RWPE2 (cell line): ENCODE measurements at regions not wholly inside any gene's neighbourhood (a gene's known extent, or its start where the extent isn't known, plus 50 kb on each side); places are given as distances from the start of the nearest gene placed in this dataset.

Source experiments
- ATAC-seq: fragments of 200-7000 bp; cut with Tn5 transposase; 3 replicates; pipeline ENCODE4 v1.9.1; 2021; ENCODE audit warnings: low read depth
- DNase-seq: peaks from one replicate; pipeline ENCODE4 v3.0.0-alpha.2; 2020; ENCODE audit warnings: low spot score
- H3K27ac ChIP-seq: fragments of 450-650 bp; 2 replicates; pipeline ENCODE4 v1.5.1; 2017; ENCODE audit warnings: mild to moderate bottlenecking; ENCODE audit not compliant: poor library complexity, severe bottlenecking
- H3K27me3 ChIP-seq: fragments of 250-450 bp; sonication (Bioruptor Pico); 2 replicates; pipeline ENCODE4 v1.5.1; 2021; ENCODE audit warnings: mild to moderate bottlenecking, moderate library complexity; ENCODE audit not compliant: insufficient read depth, poor library complexity, severe bottlenecking
- H3K36me3 ChIP-seq: fragments of 250-450 bp; sonication (Bioruptor Pico); 2 replicates; pipeline ENCODE4 v1.5.1; 2020; ENCODE audit warnings: low read depth, mild to moderate bottlenecking, moderate library complexity
- H3K4me1 ChIP-seq: fragments of 250-450 bp; sonication (Bioruptor Pico); 2 replicates; pipeline ENCODE4 v1.5.1; 2021; ENCODE audit warnings: mild to moderate bottlenecking, moderate library complexity; ENCODE audit not compliant: insufficient read depth, poor library complexity, severe bottlenecking
- H3K4me3 ChIP-seq: fragments of 250-450 bp; sonication (Bioruptor Pico); 2 replicates; pipeline ENCODE4 v1.5.1; 2021; ENCODE audit warnings: mild to moderate bottlenecking, moderate library complexity; ENCODE audit not compliant: severe bottlenecking
- H3K9me3 ChIP-seq: fragments of 250-450 bp; sonication (Bioruptor Pico); 2 replicates; pipeline ENCODE4 v1.5.1; 2021; ENCODE audit warnings: mild to moderate bottlenecking, moderate library complexity; ENCODE audit not compliant: severe bottlenecking
- TF ChIP-seq, protein P1 (sequence below): fragments of 450-650 bp; IDR thresholded peaks from one replicate; pipeline ENCODE4 v1.5.1; 2017; ENCODE audit warnings: mild to moderate bottlenecking, moderate library complexity; ENCODE audit not compliant: poor library complexity, severe bottlenecking

DNA sequence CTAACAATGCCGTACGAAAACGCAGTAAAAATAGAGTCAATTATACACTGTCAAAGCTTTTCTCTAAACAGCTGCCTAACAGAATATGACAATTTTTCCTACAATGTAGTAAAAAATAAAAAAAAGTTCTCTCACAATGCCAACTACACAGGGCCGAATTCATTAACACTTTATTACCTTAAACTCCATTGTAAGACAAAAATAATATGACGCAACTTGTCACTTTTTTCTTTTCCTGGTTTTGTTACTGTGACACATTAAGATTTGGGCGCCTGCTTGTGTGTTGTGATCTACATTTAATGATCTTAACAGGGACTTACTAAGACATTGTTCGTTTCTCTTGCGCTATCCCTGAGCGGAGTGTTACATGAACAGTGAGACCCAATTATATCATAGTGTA, 204.1 kb downstream of the INSC start:
- TF ChIP-seq, protein P1, sequence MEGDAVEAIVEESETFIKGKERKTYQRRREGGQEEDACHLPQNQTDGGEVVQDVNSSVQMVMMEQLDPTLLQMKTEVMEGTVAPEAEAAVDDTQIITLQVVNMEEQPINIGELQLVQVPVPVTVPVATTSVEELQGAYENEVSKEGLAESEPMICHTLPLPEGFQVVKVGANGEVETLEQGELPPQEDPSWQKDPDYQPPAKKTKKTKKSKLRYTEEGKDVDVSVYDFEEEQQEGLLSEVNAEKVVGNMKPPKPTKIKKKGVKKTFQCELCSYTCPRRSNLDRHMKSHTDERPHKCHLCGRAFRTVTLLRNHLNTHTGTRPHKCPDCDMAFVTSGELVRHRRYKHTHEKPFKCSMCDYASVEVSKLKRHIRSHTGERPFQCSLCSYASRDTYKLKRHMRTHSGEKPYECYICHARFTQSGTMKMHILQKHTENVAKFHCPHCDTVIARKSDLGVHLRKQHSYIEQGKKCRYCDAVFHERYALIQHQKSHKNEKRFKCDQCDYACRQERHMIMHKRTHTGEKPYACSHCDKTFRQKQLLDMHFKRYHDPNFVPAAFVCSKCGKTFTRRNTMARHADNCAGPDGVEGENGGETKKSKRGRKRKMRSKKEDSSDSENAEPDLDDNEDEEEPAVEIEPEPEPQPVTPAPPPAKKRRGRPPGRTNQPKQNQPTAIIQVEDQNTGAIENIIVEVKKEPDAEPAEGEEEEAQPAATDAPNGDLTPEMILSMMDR: no peak
- Histone ChIP-seq H3K9me3 (no peaks in the 10 kb centered on the region), H3K36me3 (no peaks in the 10 kb centered on the region), H3K4me3 (no peak overlapping the region), H3K4me1 (no peaks in the 10 kb centered on the region), H3K27me3 (peaks cover 5% of the 10 kb centered on the region), H3K27ac (no peak overlapping the region)
- ATAC-seq: no peak
- DNase-seq: no peak

DNA sequence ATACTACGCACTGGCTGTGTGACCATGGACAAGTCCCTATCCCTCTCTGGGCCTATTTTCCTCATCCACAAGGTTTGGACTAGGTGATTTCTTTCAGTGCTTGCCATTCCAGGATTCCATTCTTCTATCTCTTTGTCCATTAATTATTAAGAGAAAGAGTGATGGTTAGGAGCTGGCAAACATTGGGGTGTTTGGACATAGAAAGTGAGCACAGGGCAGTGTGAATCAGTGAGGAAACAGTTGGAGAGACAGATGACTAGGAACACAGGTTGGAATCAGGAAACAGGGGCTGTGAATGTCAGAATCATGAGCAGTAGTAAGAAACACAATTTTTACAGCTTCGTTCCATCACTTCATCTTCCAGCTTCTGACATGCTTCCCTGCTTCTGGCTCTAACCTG, 211.8 kb downstream of the INSC start:
- TF ChIP-seq, protein P1: no peak
- no peaks in the 10 kb centered on the region for H3K9me3 ChIP-seq
- peaks cover 5% of the 10 kb centered on the region for H3K27me3 ChIP-seq
- no peak overlapping the region for H3K4me3 ChIP-seq
- H3K4me1 ChIP-seq: no peaks in the 10 kb centered on the region
- no peaks in the 10 kb centered on the region for H3K36me3 ChIP-seq
- DNase-seq: no peak
- H3K27ac ChIP-seq: no peak overlapping the region
- no peak for ATAC-seq

DNA sequence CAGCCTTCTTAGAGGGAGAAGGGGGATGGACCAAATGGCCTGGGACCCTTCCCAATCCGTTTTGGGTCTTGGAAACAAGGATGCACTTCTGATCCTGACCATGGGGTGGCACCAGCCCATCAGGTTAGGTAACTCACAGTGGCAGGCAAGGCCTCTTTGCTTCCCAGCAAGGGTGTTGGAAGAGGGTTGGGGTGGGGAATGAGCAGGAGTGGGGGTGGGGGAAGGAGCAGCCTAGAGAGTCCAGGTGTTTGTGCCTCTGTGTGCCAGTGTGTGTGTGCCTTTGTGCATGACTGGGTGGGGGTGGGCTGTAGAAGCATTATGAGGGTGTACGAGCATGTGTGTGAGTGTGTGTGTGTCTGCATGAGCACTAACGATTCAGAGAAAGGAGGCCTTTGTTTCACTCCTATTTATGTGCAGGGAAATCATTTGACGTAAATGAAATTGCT, 213.1 kb downstream of the INSC start:
- TF ChIP-seq, protein P1: peak; percentile 52
- H3K4me1 ChIP-seq: no peaks in the 10 kb centered on the region
- ATAC-seq (no peak), DNase-seq (no peak)
- H3K27ac ChIP-seq: no peak overlapping the region
- H3K4me3 ChIP-seq: no peak overlapping the region
- H3K27me3 ChIP-seq: no peaks in the 10 kb centered on the region
- no peaks in the 10 kb centered on the region for H3K9me3 ChIP-seq
- H3K36me3 ChIP-seq: no peaks in the 10 kb centered on the region

DNA sequence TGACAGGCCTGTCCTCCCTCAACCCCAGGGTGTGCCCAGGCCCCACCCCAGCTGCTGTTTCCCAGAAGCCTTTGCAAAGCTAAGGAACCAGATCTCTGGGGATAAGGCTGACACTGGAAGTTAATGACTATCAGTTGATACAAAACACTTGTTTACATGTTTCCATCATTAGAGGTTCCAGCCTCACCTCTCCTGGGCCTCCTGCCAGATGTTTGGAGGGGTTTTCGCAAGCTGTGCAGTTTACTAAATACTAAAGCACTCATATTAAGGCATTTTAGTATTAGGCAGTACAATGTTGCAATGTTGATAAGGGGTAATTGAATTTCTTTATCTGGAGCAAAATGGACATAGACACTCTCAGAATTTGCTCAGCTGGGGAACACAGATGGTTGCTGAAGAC, 218.7 kb downstream of the INSC start:
- Histone ChIP-seq H3K4me3 (no peak overlapping the region), H3K9me3 (no peaks in the 10 kb centered on the region), H3K27me3 (peaks cover 1% of the 10 kb centered on the region), H3K4me1 (no peaks in the 10 kb centered on the region), H3K36me3 (no peaks in the 10 kb centered on the region), H3K27ac (no peak overlapping the region)
- no peak for ATAC-seq
- TF ChIP-seq, protein P1: no peak
- no peak for DNase-seq

DNA sequence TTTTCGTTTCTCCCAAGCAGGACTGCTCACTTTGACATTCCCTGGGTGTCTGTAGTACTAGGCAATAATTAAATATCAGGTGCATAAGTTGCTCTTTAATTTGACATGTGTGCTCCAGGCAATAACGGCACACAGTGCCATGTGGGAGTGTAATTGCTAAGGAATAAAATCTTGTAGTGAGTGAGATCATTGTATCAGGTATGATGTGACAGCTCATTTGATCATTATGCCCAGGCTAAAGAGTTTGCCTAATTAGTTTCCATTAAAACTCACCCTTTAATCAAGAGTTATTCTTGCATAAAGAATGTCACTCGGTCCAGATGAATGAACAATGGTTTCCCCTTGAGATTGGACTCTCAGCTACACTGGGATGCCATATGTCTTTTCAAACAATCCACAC, 220.0 kb downstream of the INSC start:
- DNase-seq (no peak), ATAC-seq (no peak)
- Histone ChIP-seq H3K4me3 (no peak overlapping the region), H3K4me1 (no peaks in the 10 kb centered on the region), H3K27ac (no peak overlapping the region), H3K9me3 (no peaks in the 10 kb centered on the region), H3K36me3 (no peaks in the 10 kb centered on the region), H3K27me3 (peaks cover 3% of the 10 kb centered on the region)
- TF ChIP-seq, protein P1: no peak
